GM19043 (cell line): ENCODE measurements at regions not wholly inside any gene's neighbourhood (a gene's known extent, or its start where the extent isn't known, plus 50 kb on each side); places are given as distances from the start of the nearest gene placed in this dataset.
"Not testable (repeated sequence)": the region's sequence is repeated elsewhere in the genome, so short reads cannot be mapped to it uniquely, and the experiment has no call there.

ENCODE experiments used
- ATAC-seq: cut with Tn5 transposase; IDR thresholded peaks from one replicate; pipeline ENCODE4 v1.9.1; 2021; ENCODE audit warnings: low read depth; ENCODE audit not compliant: unreplicated experiment

GRCh38 chr3:151599103-151599672 is 134.5 kb upstream of the AADACL2 start:
- no peak for ATAC-seq

GRCh38 chr3:151596940-151597339 is 136.1 kb upstream of the IGSF10 start:
- ATAC-seq = no peak

GRCh38 chr3:151593928-151594327 is 133.1 kb upstream of the IGSF10 start:
- ATAC-seq = no peak

DNA sequence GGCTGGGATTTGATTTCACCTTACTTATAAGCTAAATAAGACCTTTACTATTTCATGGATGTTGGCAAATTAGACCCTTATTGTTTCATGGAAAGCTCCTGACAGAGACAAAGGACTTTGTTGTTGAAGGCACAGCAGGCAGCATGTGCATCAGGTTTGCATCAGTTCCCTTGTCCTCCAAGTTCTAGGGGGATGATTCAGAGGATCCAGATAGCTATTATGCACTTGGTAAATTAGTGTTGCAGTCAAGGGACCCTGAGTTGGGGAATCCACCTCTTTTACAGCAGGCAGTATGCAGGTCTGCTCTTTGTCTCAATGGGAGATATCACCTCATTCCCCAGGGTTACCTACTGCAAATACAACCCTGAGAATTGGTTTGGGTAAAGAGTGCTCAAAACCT is 131.4 kb upstream of the IGSF10 start:
- ATAC-seq = no peak

- ATAC-seq = no peak
Measured at GRCh38 chr3:151591441-151591840, 130.6 kb upstream of the IGSF10 start.

DNA sequence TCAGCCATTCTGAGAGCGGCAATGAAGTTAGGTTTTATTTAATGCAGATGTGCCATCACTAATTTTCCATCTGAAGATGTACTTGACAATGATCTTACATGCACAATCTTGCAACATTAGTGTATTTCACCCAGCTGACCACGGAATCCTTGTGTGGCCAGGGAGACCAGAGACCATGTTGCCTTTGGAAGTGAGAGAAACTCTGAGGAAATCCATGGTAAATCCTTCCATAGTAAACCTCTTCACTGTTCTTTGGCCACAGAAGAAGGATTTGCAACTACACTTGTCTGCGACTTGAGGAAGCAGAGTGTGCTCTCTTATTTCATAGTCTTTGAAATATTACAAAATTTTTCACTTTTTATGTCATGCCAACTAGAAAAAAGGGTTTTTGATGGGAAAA is 128.4 kb upstream of the IGSF10 start:
- no peak for ATAC-seq

DNA sequence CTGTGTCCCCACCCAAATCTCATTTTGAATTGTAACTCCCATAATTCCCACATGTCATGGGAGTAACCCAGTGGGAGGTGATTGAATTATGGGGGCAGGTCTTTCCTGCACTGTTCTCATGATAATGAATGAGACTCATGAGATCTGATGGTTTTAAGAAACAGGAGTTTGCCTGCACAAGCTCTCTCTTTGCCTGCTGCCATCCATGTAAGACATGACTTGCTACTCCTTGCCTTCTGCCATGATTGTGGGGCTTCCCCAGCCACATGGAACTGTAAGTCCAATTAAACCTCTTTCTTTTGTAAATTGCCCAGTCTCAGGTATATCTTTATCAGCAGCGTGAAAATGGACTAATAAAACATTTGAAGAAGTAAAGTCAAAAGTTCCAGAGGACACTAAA is 126.8 kb upstream of the IGSF10 start:
- not testable (repeated sequence) for ATAC-seq

GRCh38 chr3:151584566-151584965 is 123.7 kb upstream of the IGSF10 start:
- ATAC-seq = peak; percentile 80

GRCh38 chr3:151581035-151581434 is 120.2 kb upstream of the IGSF10 start:
- ATAC-seq = no peak

- no peak for ATAC-seq
Measured at GRCh38 chr3:151580591-151580990, 119.7 kb upstream of the IGSF10 start.

GRCh38 chr3:151579571-151580270 is 118.9 kb upstream of the IGSF10 start:
- ATAC-seq = no peak

GRCh38 chr3:151578495-151578894 is 117.6 kb upstream of the IGSF10 start:
- no peak for ATAC-seq

- no peak for ATAC-seq
Measured at GRCh38 chr3:151576511-151577137, 115.8 kb upstream of the IGSF10 start.

DNA sequence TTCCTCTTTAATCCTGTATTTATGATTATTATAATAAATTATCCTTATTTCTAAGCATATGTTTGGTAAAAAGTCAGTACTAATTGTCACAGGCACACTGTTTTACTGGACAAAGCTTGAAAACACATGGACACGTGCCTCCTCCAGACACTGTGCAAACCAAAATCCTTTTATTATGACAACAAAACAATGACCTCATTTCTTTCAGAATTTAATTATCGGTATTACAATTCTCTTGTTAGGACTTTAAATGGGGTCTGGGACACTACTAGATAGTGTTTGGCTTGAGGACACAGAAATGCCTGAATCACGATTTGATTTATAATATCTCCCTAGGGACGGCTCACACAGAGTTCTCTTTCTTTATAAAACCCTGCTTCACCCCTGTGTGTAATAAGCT is 107.3 kb upstream of the IGSF10 start:
- ATAC-seq = no peak

DNA sequence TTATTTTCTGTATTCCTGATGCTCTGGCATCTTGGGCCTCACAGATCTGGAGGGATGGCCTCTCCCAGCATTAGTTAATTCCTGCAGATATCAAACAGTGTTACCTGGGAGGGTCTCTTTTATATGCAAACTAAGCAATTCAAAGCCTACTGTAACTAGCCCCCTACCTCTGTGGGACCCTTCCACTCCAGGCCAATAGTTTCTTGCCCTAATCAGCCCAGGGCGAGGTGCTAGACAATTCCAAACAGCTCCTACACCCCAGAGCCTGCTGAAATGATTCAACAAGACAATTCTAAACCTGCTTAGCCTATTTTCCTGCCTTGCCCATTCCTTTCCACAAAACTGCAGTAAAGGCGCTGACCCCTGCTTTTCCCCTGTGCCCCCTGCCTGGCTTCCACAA is 106.6 kb upstream of the IGSF10 start:
- no peak for ATAC-seq

DNA sequence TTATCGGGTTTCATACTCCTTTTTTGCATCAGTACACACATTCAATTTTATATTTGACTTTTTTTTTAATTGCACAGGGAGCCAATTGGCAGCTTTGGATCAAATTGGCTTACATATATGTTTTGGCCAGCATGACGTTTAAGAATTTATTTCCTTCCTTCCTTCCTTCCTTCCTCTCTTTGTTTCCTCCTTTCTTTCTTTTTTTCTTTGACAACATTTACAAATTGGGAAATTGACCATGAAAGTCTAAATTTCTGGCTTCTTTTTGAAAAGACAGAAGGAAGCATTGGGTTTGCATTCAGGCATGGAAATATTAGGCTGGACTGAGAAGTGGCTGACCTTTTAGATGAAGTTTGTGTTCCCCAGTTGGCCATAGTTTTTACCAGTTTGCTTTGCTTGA is 103.4 kb upstream of the IGSF10 start:
- ATAC-seq = no peak

DNA sequence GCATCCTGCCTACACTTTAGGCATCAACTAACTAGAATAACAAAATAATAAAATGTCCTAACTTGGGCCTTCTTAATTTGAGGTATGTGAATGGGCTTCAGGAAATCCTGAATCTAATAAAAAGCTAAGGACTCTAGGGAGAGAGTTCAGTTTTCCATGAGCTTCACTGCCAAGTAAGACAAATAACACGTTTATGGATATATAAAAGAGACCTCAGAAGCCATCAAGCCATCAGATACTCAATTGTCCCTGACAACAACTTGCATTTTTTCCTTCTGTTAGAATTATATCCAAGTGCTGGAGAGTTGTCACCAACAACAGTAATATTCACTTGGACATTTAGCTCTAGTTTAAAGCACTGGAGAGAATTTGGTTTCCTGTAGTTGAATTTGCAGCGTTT is 102.4 kb upstream of the IGSF10 start:
- ATAC-seq = no peak

- ATAC-seq = no peak
Measured at GRCh38 chr3:151562891-151563290, 102.0 kb upstream of the IGSF10 start.

- no peak for ATAC-seq
Measured at GRCh38 chr3:151561878-151562277, 101.0 kb upstream of the IGSF10 start.

- ATAC-seq = no peak
Measured at GRCh38 chr3:151560738-151561137, 99.9 kb upstream of the IGSF10 start.

DNA sequence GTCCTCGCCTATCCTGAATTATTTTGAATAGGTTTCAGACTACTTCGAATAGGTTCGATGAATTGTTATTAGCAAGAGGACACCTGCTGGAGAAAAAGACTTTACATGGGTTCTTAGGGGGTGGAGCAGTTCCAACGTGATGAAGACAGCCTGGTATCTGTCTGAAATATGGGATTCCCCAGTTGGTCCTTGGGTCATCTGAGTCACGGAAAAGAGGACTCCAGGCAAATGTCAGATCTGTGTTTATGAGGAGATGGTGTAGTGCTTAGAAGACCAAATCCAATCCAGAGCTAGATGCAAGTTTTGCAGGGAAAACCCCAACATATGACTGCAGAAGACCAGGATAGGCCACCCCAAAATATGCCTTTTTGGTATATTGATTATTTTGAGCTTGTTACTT is 98.9 kb upstream of the IGSF10 start:
- no peak for ATAC-seq

DNA sequence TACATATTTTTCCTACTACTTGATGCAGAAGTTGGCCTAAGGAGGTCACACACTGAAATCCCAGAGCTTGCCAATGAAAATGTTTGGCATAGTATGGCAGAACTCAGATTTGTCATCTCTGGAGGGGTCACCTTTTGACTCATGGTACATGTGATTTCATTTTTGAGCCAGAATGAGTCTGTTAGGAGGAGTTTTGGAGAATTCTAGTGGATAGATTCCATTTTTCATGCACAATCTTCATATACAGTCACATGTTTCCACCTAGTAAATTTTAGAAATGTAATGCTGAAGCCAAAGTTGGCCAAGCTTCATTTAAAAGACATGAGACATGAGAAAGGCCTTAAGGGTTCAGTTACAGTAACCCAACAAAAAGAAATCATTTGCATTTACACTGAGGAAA is 97.8 kb upstream of the IGSF10 start:
- ATAC-seq = no peak
